GM12891 (cell line): ENCODE measurements at regions not wholly inside any gene's neighbourhood (a gene's known extent, or its start where the extent isn't known, plus 50 kb on each side); places are given as distances from the start of the nearest gene placed in this dataset.

Source experiments
- POLR2A ChIP-seq: IDR thresholded peaks from 2 replicates; pipeline ENCODE4 v1.6.1; 2011; ENCODE audit warnings: low read depth, low read length, control low read depth
- POLR2AphosphoS5 ChIP-seq: IDR thresholded peaks from 2 replicates; pipeline ENCODE4 v1.6.1; 2011; ENCODE audit warnings: low read depth, low read length, control low read depth
- SPI1 ChIP-seq: IDR thresholded peaks from 2 replicates; pipeline ENCODE4 v1.6.1; 2011; ENCODE audit warnings: low read depth, low read length, control low read depth
- TAF1 ChIP-seq: IDR thresholded peaks from 2 replicates; pipeline ENCODE4 v1.6.1; 2011; ENCODE audit warnings: low read depth, low read length, control low read depth

- TF ChIP-seq POLR2A (no peak), POLR2AphosphoS5 (no peak), TAF1 (no peak), SPI1 (no peak)
These were observed 277.6 kb downstream of the SPANXN1 start for GRCh38 chrX:145524931-145525330.
